Type B pancreatic cell (in vitro differentiated cells): ENCODE measurements at regions not wholly inside any gene's neighbourhood (a gene's known extent, or its start where the extent isn't known, plus 50 kb on each side); places are given as distances from the start of the nearest gene placed in this dataset.

Experiments used
- DNase-seq: peaks from one replicate; pipeline ENCODE4 v3.0.0; 2021; ENCODE audit warnings: mixed read lengths; ENCODE audit not compliant: unreplicated experiment; ENCODE audit errors: extremely low spot score
- H3K27ac Mint-ChIP-seq: 2 replicates; pipeline ENCODE4 v1.8.0; 2021; ENCODE audit warnings: mild to moderate bottlenecking, mixed read lengths
- H3K27me3 Mint-ChIP-seq: 2 replicates; pipeline ENCODE4 v1.8.0; 2021; ENCODE audit warnings: mixed read lengths
- H3K36me3 Mint-ChIP-seq: 2 replicates; pipeline ENCODE4 v1.8.0; 2021; ENCODE audit warnings: mixed read lengths
- H3K4me1 Mint-ChIP-seq: one replicate; pipeline ENCODE4 v1.8.0; 2021; ENCODE audit warnings: mixed read lengths; ENCODE audit not compliant: unreplicated experiment
- H3K4me3 Mint-ChIP-seq: 2 replicates; pipeline ENCODE4 v1.8.0; 2021; ENCODE audit warnings: mild to moderate bottlenecking, mixed read lengths
- H3K9me3 Mint-ChIP-seq: 2 replicates; pipeline ENCODE4 v1.8.0; 2021; ENCODE audit warnings: mixed read lengths
- CTCF ChIP-seq: fragments of 200-600 bp; sonication (generic); conservative IDR thresholded peaks from 2 replicates; pipeline ENCODE4 v1.5.0; 2021; ENCODE audit warnings: antibody characterized with exemption, mild to moderate bottlenecking

- Mint-ChIP-seq H3K4me1 (no peaks in the 10 kb centered on the region), H3K9me3 (peaks cover 8% of the 10 kb centered on the region), H3K27ac (no peak overlapping the region), H3K36me3 (no peaks in the 10 kb centered on the region), H3K27me3 (no peaks in the 10 kb centered on the region), H3K4me3 (no peak overlapping the region)
- no peak for TF ChIP-seq CTCF
- DNase-seq: no peak
These were observed 291.8 kb upstream of the FAT4 start for GRCh38 chr4:125022855-125023501.

- Mint-ChIP-seq H3K27ac (no peak overlapping the region), H3K4me3 (no peak overlapping the region), H3K36me3 (no peaks in the 10 kb centered on the region), H3K4me1 (peaks cover 9% of the 10 kb centered on the region), H3K9me3 (peaks cover under 1% of the 10 kb centered on the region), H3K27me3 (no peaks in the 10 kb centered on the region)
- TF ChIP-seq CTCF: no peak
- no peak for DNase-seq
These were observed 293.6 kb upstream of the FAT4 start for GRCh38 chr4:125021189-125021588.

- H3K27ac Mint-ChIP-seq: no peak overlapping the region
- no peak for DNase-seq
- no peak for TF ChIP-seq CTCF
- H3K9me3 Mint-ChIP-seq: no peaks in the 10 kb centered on the region
- peaks cover 14% of the 10 kb centered on the region for H3K4me1 Mint-ChIP-seq
- H3K4me3 Mint-ChIP-seq: no peak overlapping the region
- no peaks in the 10 kb centered on the region for H3K36me3 Mint-ChIP-seq
- H3K27me3 Mint-ChIP-seq: no peaks in the 10 kb centered on the region
These were observed 294.4 kb upstream of the FAT4 start for GRCh38 chr4:125020089-125021034.

- Mint-ChIP-seq H3K4me3 (no peak overlapping the region), H3K4me1 (peaks cover 14% of the 10 kb centered on the region), H3K27me3 (no peaks in the 10 kb centered on the region), H3K9me3 (no peaks in the 10 kb centered on the region), H3K36me3 (no peaks in the 10 kb centered on the region), H3K27ac (no peak overlapping the region)
- no peak for DNase-seq
- TF ChIP-seq CTCF: no peak
These were observed 297.9 kb upstream of the FAT4 start for GRCh38 chr4:125016892-125017299.

- no peak for TF ChIP-seq CTCF
- Mint-ChIP-seq H3K27ac (peak overlapping the region; percentile 7), H3K36me3 (no peaks in the 10 kb centered on the region), H3K4me3 (no peak overlapping the region), H3K27me3 (no peaks in the 10 kb centered on the region), H3K4me1 (peaks cover 14% of the 10 kb centered on the region), H3K9me3 (no peaks in the 10 kb centered on the region)
- no peak for DNase-seq
These were observed 300.9 kb upstream of the FAT4 start for GRCh38 chr4:125013891-125014290.
